Erythroblast (primary cell): ENCODE measurements at regions not wholly inside any gene's neighbourhood (a gene's known extent, or its start where the extent isn't known, plus 50 kb on each side); places are given as distances from the start of the nearest gene placed in this dataset.

Source experiments
- GATA1 ChIP-seq: IDR thresholded peaks from 2 replicates; pipeline ENCODE4 v1.6.1; 2011; ENCODE audit warnings: low read depth, mild to moderate bottlenecking, control low read depth, low read length, moderate library complexity
- POLR2A ChIP-seq: IDR thresholded peaks from 2 replicates; pipeline ENCODE4 v1.6.1; 2011; ENCODE audit warnings: mild to moderate bottlenecking, low read length

DNA sequence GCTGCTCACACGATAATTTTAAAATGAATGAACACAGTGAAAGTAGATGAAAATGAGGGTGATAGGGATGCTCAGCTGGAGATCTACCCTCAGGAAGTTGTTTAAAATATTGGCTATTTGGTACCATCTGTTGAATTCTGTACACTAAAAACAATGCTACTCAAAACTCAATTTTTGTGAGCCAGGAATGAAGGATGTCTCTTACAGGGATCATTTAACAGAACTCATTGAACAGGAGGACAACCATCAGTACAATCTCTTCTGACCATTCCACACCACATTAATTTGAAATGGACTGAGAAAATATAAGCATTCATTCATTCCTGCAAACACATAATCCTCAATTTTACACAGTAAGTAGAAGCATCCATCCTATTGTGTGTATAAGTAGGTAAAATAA, 1355.1 kb upstream of the CRIM1 start:
- TF ChIP-seq POLR2A (no peak), GATA1 (no peak)
